ENCODE measurements at regions not wholly inside any gene's neighbourhood (a gene's known extent, or its start where the extent isn't known, plus 50 kb on each side); places are given as distances from the start of the nearest gene placed in this dataset.

GRCh38 chr11:70729949-70730348 lies 331.6 kb downstream of the CTTN start:
- DNase-seq (no peak), ATAC-seq (ENCODE audit: insufficient read depth, low FRiP score) (no peak)
- H3K36me3 ChIP-seq (ENCODE audit: control insufficient read depth in 4 of 4, insufficient read depth in 4 of 4, low read length in 4 of 4) = no peaks in the 10 kb centered on the region
- no peaks in the 10 kb centered on the region for H3K4me1 ChIP-seq (ENCODE audit: control insufficient read depth in 5 of 5, insufficient read depth in 5 of 5, low read length in 5 of 5)
- H3K27me3 ChIP-seq (ENCODE audit: control insufficient read depth in 3 of 3, insufficient read depth in 3 of 3, low read length in 2 of 3) = no peaks in the 10 kb centered on the region
- H3K9me3 ChIP-seq (ENCODE audit: control insufficient read depth in 4 of 4, insufficient read depth in 3 of 4, low read length in 3 of 4) = peaks cover 0 to 2% (median 0%) of the 10 kb centered on the region in 4 donors
- H3K9ac ChIP-seq (ENCODE audit: insufficient read depth in 1 of 2, low read length in 2 of 2) = no peak overlapping the region
- H3K27ac ChIP-seq (ENCODE audit: low read depth in 1 of 2, low read length in 1 of 2) = no peak overlapping the region
- TF ChIP-seq CTCF (IDR thresholded peaks at IDR 0.05; ENCODE audit: control extremely low read depth, extremely low read depth) = no peak
- no peak overlapping the region for H3K4me3 ChIP-seq
- 81 to 88% methylated on average over 6 of the region's 6 CpGs for WGBS, 2 donors

GRCh38 chr11:70730411-70730810 lies 332.1 kb downstream of the CTTN start:
- no peaks in the 10 kb centered on the region for H3K4me1 ChIP-seq (ENCODE audit: control insufficient read depth in 5 of 5, insufficient read depth in 5 of 5, low read length in 5 of 5)
- 94 to 96% methylated on average over 6 of the region's 6 CpGs for WGBS, 2 donors
- no peak overlapping the region for H3K27ac ChIP-seq (ENCODE audit: low read depth in 1 of 2, low read length in 1 of 2)
- H3K4me3 ChIP-seq = no peak overlapping the region
- no peaks in the 10 kb centered on the region for H3K36me3 ChIP-seq (ENCODE audit: control insufficient read depth in 4 of 4, insufficient read depth in 4 of 4, low read length in 4 of 4)
- no peaks in the 10 kb centered on the region for H3K27me3 ChIP-seq (ENCODE audit: control insufficient read depth in 3 of 3, insufficient read depth in 3 of 3, low read length in 2 of 3)
- ATAC-seq (ENCODE audit: insufficient read depth, low FRiP score) (no peak), DNase-seq (no peak)
- no peak overlapping the region for H3K9ac ChIP-seq (ENCODE audit: insufficient read depth in 1 of 2, low read length in 2 of 2)
- TF ChIP-seq CTCF (IDR thresholded peaks at IDR 0.05; ENCODE audit: control extremely low read depth, extremely low read depth) = no peak
- peaks cover 0 to 2% (median 0%) of the 10 kb centered on the region in 4 donors for H3K9me3 ChIP-seq (ENCODE audit: control insufficient read depth in 4 of 4, insufficient read depth in 3 of 4, low read length in 3 of 4)

GRCh38 chr11:70731271-70732022 lies 333.1 kb downstream of the CTTN start:
- Histone ChIP-seq H3K4me3 (no peak overlapping the region), H3K4me1 (ENCODE audit: control insufficient read depth in 5 of 5, insufficient read depth in 5 of 5, low read length in 5 of 5) (no peaks in the 10 kb centered on the region), H3K36me3 (ENCODE audit: control insufficient read depth in 4 of 4, insufficient read depth in 4 of 4, low read length in 4 of 4) (no peaks in the 10 kb centered on the region), H3K9ac (ENCODE audit: insufficient read depth in 1 of 2, low read length in 2 of 2) (no peak overlapping the region), H3K9me3 (ENCODE audit: control insufficient read depth in 4 of 4, insufficient read depth in 3 of 4, low read length in 3 of 4) (peaks cover 0 to 2% (median 0%) of the 10 kb centered on the region in 4 donors), H3K27me3 (ENCODE audit: control insufficient read depth in 3 of 3, insufficient read depth in 3 of 3, low read length in 2 of 3) (no peaks in the 10 kb centered on the region), H3K27ac (ENCODE audit: low read depth in 1 of 2, low read length in 1 of 2) (no peak overlapping the region)
- ATAC-seq (ENCODE audit: insufficient read depth, low FRiP score) (no peak), DNase-seq (no peak)
- WGBS, 2 donors = 82 to 85% methylated on average over 11 of the region's 11 CpGs
- TF ChIP-seq CTCF (IDR thresholded peaks at IDR 0.05; ENCODE audit: control extremely low read depth, extremely low read depth) = no peak

Measured in lung (tissue), 11 donors.